ENCODE measurements at regions not wholly inside any gene's neighbourhood (a gene's known extent, or its start where the extent isn't known, plus 50 kb on each side); places are given as distances from the start of the nearest gene placed in this dataset.

- TF ChIP-seq E2F1 (CRISPR knock-in tag; IDR thresholded peaks at IDR 0.05) (no peak), ATF3 (CRISPR knock-in tag; conservative IDR thresholded peaks at IDR 0.05) (no peak), STAT6 (CRISPR knock-in tag; conservative IDR thresholded peaks at IDR 0.05; ENCODE audit: low read depth) (no peak)
These were observed 267.0 kb upstream of the MAF start for GRCh38 chr16:79867425-79867997.

Measured in WTC11 (cell line).